ENCODE measurements at regions not wholly inside any gene's neighbourhood (a gene's known extent, or its start where the extent isn't known, plus 50 kb on each side); places are given as distances from the start of the nearest gene placed in this dataset.

DNA sequence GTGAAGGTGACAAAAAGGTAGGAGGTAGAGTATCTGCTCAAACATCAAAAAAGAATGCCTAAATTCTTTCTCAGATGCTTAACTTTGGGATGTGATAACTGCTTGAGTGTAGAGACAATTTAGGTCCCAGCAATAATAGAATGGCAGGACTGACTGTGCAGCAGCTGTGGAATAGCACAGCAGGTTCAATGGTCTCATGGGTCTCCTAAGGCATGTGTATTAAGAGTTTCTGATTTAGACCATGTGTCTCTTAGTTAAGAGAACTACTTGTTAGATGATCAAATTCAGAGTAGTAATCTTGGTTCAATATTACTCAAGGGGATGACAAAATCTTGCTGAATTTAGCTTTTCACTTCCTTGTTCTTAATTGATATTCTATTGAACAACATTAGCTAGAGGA, 72.0 kb downstream of the ALX1 start:
- no peak for DNase-seq

- DNase-seq = no peak
Measured at GRCh38 chr12:85356596-85357385, 76.8 kb downstream of the ALX1 start.

DNA sequence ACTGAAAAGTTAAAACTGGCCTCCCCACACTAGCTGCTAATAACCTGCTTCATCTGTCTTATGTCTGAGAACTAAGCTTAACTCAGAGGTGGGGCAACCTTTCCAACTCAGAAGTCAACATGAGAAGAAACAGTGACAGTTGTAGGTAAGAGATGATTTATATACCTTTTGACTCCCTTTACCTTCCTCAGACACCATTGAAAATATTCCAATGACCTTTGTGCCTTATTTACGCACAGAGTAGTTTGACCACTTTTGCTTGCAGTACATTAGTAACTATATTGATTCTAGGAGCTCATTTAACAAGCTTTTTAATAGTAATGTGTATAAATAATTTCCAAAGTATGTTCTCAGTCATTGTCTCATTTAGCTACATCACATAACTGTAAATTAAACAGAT, 77.6 kb downstream of the ALX1 start:
- no peak for DNase-seq

GRCh38 chr12:85358715-85359114, 78.7 kb downstream of the ALX1 start:
- DNase-seq = no peak

DNA sequence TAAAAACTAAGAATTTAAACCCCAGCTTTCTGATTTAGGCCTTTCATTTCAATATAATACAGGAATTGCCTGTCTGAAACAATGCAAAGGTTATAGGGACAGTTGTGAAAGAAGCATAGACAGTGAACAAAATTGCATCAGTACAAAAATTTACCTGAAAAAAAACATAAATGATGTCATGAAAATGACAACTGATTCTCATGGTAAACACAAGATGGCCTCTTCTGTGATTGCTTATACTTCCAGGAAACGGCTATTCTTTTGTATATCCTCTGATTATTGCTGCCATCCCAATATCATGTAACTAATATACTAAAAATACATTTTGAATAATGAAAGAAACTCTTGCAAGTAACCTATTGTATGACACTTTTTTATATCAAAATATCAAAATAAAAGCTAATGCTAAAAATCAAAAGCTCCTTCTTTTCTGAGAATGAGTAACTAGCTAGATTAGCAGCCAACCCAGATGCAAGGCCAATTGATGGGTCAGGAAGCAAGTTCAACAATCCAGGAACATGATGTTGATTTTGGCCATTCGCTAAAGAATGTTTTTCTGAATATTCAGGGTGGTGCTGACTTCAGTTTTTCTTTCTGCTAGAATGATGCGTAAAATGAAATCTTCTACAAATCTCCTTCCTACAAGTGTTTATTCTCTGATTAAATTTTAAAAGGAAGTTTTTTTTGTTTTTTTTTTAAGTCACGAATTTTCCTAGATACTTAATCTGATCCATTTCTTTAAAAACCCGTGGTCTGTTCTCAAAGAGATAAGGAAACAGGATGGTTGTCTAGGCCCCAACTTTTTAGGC, 83.6 kb downstream of the ALX1 start:
- no peak for DNase-seq

DNA sequence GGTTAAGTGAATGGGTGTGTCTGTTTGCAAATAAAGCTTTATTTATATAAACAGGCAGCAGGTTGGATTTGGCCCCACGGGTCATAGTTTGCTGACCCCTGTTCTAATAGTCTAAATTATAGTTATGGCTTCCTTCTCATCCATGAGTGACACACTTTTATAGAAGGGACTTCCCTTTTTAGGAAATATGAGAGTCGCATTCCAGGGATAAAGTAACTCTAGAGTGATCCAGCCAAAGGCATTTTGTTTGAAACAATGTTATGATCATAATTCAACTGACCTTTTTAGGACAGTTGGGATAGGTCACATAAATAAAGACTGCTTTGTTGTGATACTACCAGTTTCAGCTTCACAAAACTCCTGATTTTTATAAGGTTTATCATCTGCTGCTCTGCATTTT, 87.9 kb downstream of the ALX1 start:
- DNase-seq = no peak

DNA sequence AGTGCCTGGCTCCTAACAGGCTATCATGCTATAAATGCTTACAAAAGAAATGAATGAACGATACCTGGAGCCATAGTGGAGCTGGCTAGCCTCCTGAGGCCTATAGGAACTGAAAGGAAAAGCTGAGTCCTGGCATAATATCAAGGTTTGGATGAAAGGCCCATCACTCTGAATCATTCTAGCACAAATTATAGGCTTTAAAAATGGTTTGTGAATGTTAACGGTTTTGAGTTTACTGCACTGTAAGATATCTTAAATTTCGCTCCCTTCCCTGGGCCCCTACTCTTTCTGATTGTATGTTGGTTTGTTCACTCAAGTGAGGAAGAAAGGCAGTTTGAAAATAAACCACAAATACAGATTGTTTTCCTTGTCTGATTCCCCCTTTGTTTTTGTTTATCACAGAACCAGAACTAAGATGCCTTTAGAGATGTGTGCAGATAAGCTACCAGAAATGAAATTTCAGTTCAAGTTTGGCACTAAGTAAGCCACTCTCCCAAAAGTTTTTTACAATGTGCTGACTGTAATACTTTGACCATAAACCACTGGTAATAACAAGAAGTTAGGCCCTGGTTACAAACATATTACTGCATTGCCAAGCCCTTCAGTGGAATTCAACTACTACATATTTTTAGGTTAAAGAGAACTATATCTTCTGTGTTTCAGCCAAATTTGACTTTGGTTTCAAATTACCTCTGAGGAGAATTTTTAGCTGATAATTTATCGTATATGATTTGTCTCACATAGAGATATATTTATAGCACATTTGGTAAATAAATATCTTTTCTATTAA, 89.5 kb downstream of the ALX1 start:
- no peak for DNase-seq

DNA sequence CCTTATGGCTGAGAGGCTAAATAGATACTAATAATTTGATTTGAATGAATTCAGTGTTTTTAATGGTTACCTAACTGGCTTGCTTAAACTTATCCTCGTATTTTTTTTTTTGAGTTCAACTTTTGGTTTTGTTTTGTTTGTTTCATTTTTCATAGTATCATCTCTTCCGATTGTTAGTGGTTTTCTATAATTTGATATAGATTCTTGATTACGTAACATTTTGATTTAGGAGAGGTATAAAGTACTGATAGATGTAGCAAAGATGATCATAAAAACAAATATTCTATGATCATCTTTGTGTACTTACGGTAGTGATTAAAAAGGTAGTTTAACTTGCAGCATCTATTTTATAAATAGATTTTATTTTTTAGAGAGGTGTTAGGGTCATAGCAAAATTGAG, 93.0 kb downstream of the ALX1 start:
- DNase-seq = no peak

DNA sequence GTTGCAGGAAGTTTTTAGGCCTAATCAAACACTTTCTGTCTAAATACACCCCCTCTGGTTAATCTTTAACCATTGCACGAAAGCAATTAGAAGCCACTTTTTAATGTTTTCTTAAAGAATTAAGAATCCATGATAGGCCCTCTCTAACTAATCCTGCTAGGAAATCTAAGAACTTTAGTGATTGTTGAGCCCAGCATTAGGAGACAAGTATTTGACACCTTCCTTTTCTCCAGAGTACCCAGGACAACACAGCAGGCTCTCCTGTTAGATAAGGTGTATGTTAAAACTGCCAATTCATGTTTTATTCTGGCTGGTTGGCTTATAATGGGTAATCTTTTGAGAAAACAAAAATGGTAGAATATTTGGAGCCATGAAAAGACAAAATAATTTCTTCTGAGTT, 95.0 kb downstream of the ALX1 start:
- DNase-seq = peak; percentile 37

GRCh38 chr12:85385406-85385805, 105.4 kb downstream of the ALX1 start:
- peak; percentile 36 for DNase-seq

GRCh38 chr12:85390266-85390665, 110.2 kb downstream of the ALX1 start:
- no peak for DNase-seq

- no peak for DNase-seq
Measured at GRCh38 chr12:85392508-85392907, 112.5 kb downstream of the ALX1 start.

- no peak for DNase-seq
Measured at GRCh38 chr12:85393606-85394005, 113.6 kb downstream of the ALX1 start.

- no peak for DNase-seq
Measured at GRCh38 chr12:85394065-85394464, 114.0 kb downstream of the ALX1 start.

- DNase-seq = no peak
Measured at GRCh38 chr12:85394809-85395208, 114.8 kb downstream of the ALX1 start.

GRCh38 chr12:85405262-85405661, 125.2 kb downstream of the ALX1 start:
- DNase-seq = no peak

- DNase-seq = no peak
Measured at GRCh38 chr12:85405781-85406522, 125.9 kb downstream of the ALX1 start.

- no peak for DNase-seq
Measured at GRCh38 chr12:85413266-85413665, 133.2 kb downstream of the ALX1 start.

- DNase-seq = no peak
Measured at GRCh38 chr12:85422762-85423161, 142.7 kb downstream of the ALX1 start.

DNA sequence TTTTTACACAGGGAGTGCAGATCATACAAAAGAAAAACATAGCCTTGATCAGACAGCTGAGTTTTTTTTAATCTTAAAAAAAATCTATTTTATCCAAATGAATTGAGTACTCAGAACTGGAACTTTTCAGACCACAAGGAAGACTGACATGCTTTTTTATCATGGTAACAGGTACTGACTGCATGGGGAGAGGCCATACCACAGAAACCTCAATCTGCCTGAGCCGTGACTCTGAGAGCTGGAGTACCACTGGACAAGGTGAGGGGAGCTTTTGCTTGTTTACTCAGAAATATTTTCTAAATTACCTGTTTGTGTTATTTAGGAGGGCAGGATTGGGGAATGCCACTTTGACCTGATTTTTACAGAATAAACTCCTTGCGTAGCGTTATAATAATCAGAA, 143.9 kb downstream of the ALX1 start:
- no peak for DNase-seq

DNA sequence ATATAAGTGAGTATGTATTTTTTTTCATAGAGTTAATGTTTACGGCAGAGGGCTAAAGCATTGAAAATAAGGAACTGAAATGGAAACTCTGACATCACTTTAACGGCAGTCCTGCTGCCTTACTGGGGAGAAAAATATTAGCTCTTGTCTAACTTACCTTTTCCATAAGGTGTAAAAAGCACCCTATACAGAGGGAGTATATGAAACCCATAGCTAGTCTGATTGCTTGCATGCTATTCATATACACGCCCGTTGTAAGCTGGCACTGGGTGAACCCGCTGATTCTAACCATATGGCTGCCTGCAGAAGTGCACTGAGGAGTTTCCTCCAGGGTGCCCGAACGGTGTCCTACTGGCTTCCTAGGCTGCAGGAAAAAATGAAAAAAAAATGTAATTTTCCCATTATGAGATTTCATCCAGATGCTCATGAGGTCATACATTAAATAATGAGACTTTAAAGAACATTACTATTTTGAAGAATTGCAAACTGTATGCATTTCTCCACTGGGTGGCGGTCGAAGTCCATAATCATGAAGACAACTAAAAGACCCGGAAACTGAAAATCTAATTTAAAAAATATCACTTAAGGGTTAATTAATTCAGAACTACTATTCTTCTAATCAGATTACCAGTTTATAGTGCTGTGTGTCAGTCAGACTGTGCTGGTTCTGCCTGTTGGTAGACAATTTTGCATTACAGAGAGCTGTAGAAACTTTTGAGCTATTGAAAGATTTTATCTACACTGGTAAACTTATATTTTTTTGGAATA, 144.7 kb downstream of the ALX1 start:
- DNase-seq = peak; percentile 60

- DNase-seq = no peak
Measured at GRCh38 chr12:85425349-85425612, 145.3 kb downstream of the ALX1 start.
